Heart left ventricle (tissue), 13 donors: ENCODE measurements at regions not wholly inside any gene's neighbourhood (a gene's known extent, or its start where the extent isn't known, plus 50 kb on each side); places are given as distances from the start of the nearest gene placed in this dataset.

Experiments
- CTCF ChIP-seq, 12 donors: fragments of 200-600 bp; sonication (generic) in 4 of 12; IDR thresholded peaks; one replicate each; pipeline versions ENCODE4 v1.5.0 to v1.8.0; 2018 to 2022; ENCODE audit warnings: antibody characterized with exemption in 12 of 12, mild to moderate bottlenecking in 5 of 12
- POLR2A ChIP-seq, 2 donors: fragments of 450-650 bp; IDR thresholded peaks; one replicate each; pipeline ENCODE4 v1.6.1; 2017; ENCODE audit warnings: antibody characterized with exemption in 2 of 2, mild to moderate bottlenecking in 2 of 2, moderate library complexity in 2 of 2
- donor health status: ischemic (EF 13 %, LVEDD 7.1; RV severe dilation, severe dysfunction).
- donor health status: DM: no; HTN: yes; CAD: no.
- donor health status: DM: no; HTN: no; CAD: no.
- donor health status: ischemic (EF 25% LVEDD 6.9; RV normal size, moderate dysfunction).
- donor health status: ischemic (EF 25% LVEDD 5.7; RV mildly dilated, moderate dysfunction).
- donor health status: ischemic (EF 35%, LVEDD 5.7; RV mildly dilated, moderate dysfunction).
- donor health status: nonischemic (EF 11% LVEDD 7.7; RV severe dilation, severe dysfunction).
- donor health status: DM: yes; HTN: yes; CAD: no.
- donor health status: PGD.
- donor health status: ischemic (EF 29% LVEDD 5.4; RV normal size, mild dysfunction).
- donor health status: nonischemic (EF 23%, LVEDD 6.1; RV moderate dilation, normal function).

GRCh38 chr18:25931126-25931525, 159.3 kb downstream of the SS18 start:
- no peak for TF ChIP-seq CTCF (IDR thresholded peaks at IDR 0.05)
- no peak for TF ChIP-seq POLR2A (IDR thresholded peaks at IDR 0.05)
